SJCRH30 (cell line): ENCODE measurements at regions not wholly inside any gene's neighbourhood (a gene's known extent, or its start where the extent isn't known, plus 50 kb on each side); places are given as distances from the start of the nearest gene placed in this dataset.
"Not testable (repeated sequence)": the region's sequence is repeated elsewhere in the genome, so short reads cannot be mapped to it uniquely, and the experiment has no call there.

Experiments
- DNase-seq, 2 experiments: peaks; one replicate each; pipeline ENCODE4 v3.0.0-alpha.2; 2015 to 2020
- H3K27ac ChIP-seq: fragments of 250-450 bp; sonication (Bioruptor Pico); 2 replicates; pipeline ENCODE4 v1.5.1; 2020; ENCODE audit warnings: mild to moderate bottlenecking, moderate library complexity
- H3K27me3 ChIP-seq: fragments of 250-450 bp; sonication (Bioruptor Pico); 2 replicates; pipeline ENCODE4 v1.5.1; 2020; ENCODE audit warnings: mild to moderate bottlenecking, moderate library complexity
- H3K36me3 ChIP-seq: fragments of 250-450 bp; sonication (Bioruptor Pico); 2 replicates; pipeline ENCODE4 v1.5.1; 2020; ENCODE audit warnings: mild to moderate bottlenecking, moderate library complexity
- H3K4me1 ChIP-seq: fragments of 250-450 bp; sonication (Bioruptor Pico); 2 replicates; pipeline ENCODE4 v1.5.1; 2020; ENCODE audit warnings: mild to moderate bottlenecking, moderate library complexity
- H3K4me3 ChIP-seq: fragments of 250-450 bp; sonication (Bioruptor Pico); 2 replicates; pipeline ENCODE4 v1.5.1; 2020; ENCODE audit warnings: mild to moderate bottlenecking, moderate library complexity
- H3K9me3 ChIP-seq: fragments of 250-450 bp; sonication (Bioruptor Pico); replicated peaks from 2 replicates; pipeline ENCODE4 v1.5.1; 2020; ENCODE audit warnings: mild to moderate bottlenecking, moderate library complexity

GRCh38 chr7:69311489-69311888 is 286.8 kb upstream of the AUTS2 start:
- H3K4me3 ChIP-seq, result no peak overlapping the region
- no peaks in the 10 kb centered on the region for H3K9me3 ChIP-seq
- DNase-seq, result no peak
- H3K27me3 ChIP-seq, result no peaks in the 10 kb centered on the region
- no peak overlapping the region for H3K27ac ChIP-seq
- H3K36me3 ChIP-seq, result no peaks in the 10 kb centered on the region
- H3K4me1 ChIP-seq, result no peaks in the 10 kb centered on the region

- not testable (repeated sequence) for H3K27ac ChIP-seq, H3K9me3 ChIP-seq, H3K4me3 ChIP-seq, H3K27me3 ChIP-seq, H3K4me1 ChIP-seq, H3K36me3 ChIP-seq, DNase-seq
Measured at GRCh38 chr7:69313852-69314251, 284.4 kb upstream of the AUTS2 start.

- H3K9me3 ChIP-seq, result no peaks in the 10 kb centered on the region
- DNase-seq, result no peak
- no peaks in the 10 kb centered on the region for H3K4me1 ChIP-seq
- H3K36me3 ChIP-seq, result no peaks in the 10 kb centered on the region
- H3K27me3 ChIP-seq, result no peaks in the 10 kb centered on the region
- no peak overlapping the region for H3K27ac ChIP-seq
- no peak overlapping the region for H3K4me3 ChIP-seq
Measured at GRCh38 chr7:69318794-69319193, 279.5 kb upstream of the AUTS2 start.

- Histone ChIP-seq H3K4me3 (no peak overlapping the region), H3K4me1 (no peaks in the 10 kb centered on the region), H3K36me3 (no peaks in the 10 kb centered on the region), H3K27me3 (no peaks in the 10 kb centered on the region), H3K9me3 (no peaks in the 10 kb centered on the region), H3K27ac (no peak overlapping the region)
- no peak for DNase-seq
Measured at GRCh38 chr7:69328516-69328915, 269.8 kb upstream of the AUTS2 start.

- no peaks in the 10 kb centered on the region for H3K36me3 ChIP-seq
- H3K27ac ChIP-seq, result no peak overlapping the region
- no peaks in the 10 kb centered on the region for H3K9me3 ChIP-seq
- H3K4me1 ChIP-seq, result no peaks in the 10 kb centered on the region
- DNase-seq, result no peak
- no peak overlapping the region for H3K4me3 ChIP-seq
- H3K27me3 ChIP-seq, result no peaks in the 10 kb centered on the region
Measured at GRCh38 chr7:69334701-69335100, 263.6 kb upstream of the AUTS2 start.

- Histone ChIP-seq H3K9me3 (no peaks in the 10 kb centered on the region), H3K36me3 (no peaks in the 10 kb centered on the region), H3K27ac (no peak overlapping the region), H3K4me1 (no peaks in the 10 kb centered on the region), H3K27me3 (no peaks in the 10 kb centered on the region), H3K4me3 (no peak overlapping the region)
- no peak for DNase-seq
Measured at GRCh38 chr7:69335331-69335730, 262.9 kb upstream of the AUTS2 start.

GRCh38 chr7:69336976-69337375 is 261.3 kb upstream of the AUTS2 start:
- H3K36me3 ChIP-seq, result no peaks in the 10 kb centered on the region
- H3K27me3 ChIP-seq, result no peaks in the 10 kb centered on the region
- H3K9me3 ChIP-seq, result no peaks in the 10 kb centered on the region
- no peaks in the 10 kb centered on the region for H3K4me1 ChIP-seq
- DNase-seq, result no peak
- no peak overlapping the region for H3K4me3 ChIP-seq
- H3K27ac ChIP-seq, result no peak overlapping the region

- Histone ChIP-seq H3K27me3 (no peaks in the 10 kb centered on the region), H3K36me3 (no peaks in the 10 kb centered on the region), H3K27ac (no peak overlapping the region), H3K4me1 (no peaks in the 10 kb centered on the region), H3K4me3 (no peak overlapping the region), H3K9me3 (no peaks in the 10 kb centered on the region)
- DNase-seq, result peak in 1 of 2 experiments; percentile 7
Measured at GRCh38 chr7:69338144-69338543, 260.1 kb upstream of the AUTS2 start.

GRCh38 chr7:69341288-69341687 is 257.0 kb upstream of the AUTS2 start:
- H3K9me3 ChIP-seq, result no peaks in the 10 kb centered on the region
- H3K4me1 ChIP-seq, result no peaks in the 10 kb centered on the region
- DNase-seq, result no peak
- no peak overlapping the region for H3K4me3 ChIP-seq
- H3K27me3 ChIP-seq, result no peaks in the 10 kb centered on the region
- H3K27ac ChIP-seq, result no peak overlapping the region
- H3K36me3 ChIP-seq, result no peaks in the 10 kb centered on the region

GRCh38 chr7:69342154-69342884 is 256.0 kb upstream of the AUTS2 start:
- Histone ChIP-seq H3K4me1 (no peaks in the 10 kb centered on the region), H3K27me3 (no peaks in the 10 kb centered on the region), H3K4me3 (no peak overlapping the region), H3K27ac (no peak overlapping the region), H3K36me3 (no peaks in the 10 kb centered on the region), H3K9me3 (no peaks in the 10 kb centered on the region)
- no peak for DNase-seq

GRCh38 chr7:69349291-69349690 is 249.0 kb upstream of the AUTS2 start:
- H3K4me3 ChIP-seq, result no peak overlapping the region
- no peak overlapping the region for H3K27ac ChIP-seq
- no peaks in the 10 kb centered on the region for H3K4me1 ChIP-seq
- no peaks in the 10 kb centered on the region for H3K9me3 ChIP-seq
- DNase-seq, result no peak
- H3K36me3 ChIP-seq, result no peaks in the 10 kb centered on the region
- H3K27me3 ChIP-seq, result no peaks in the 10 kb centered on the region

GRCh38 chr7:69358163-69358821 is 240.0 kb upstream of the AUTS2 start:
- Histone ChIP-seq H3K9me3 (no peaks in the 10 kb centered on the region), H3K4me3 (no peak overlapping the region)
- no peak for DNase-seq

GRCh38 chr7:69359003-69359700 is 239.1 kb upstream of the AUTS2 start:
- H3K9me3 ChIP-seq, result no peaks in the 10 kb centered on the region
- H3K36me3 ChIP-seq, result no peaks in the 10 kb centered on the region
- no peak overlapping the region for H3K4me3 ChIP-seq
- no peak overlapping the region for H3K27ac ChIP-seq
- H3K4me1 ChIP-seq, result no peaks in the 10 kb centered on the region; the same call in 1 of the 2 replicates
- no peaks in the 10 kb centered on the region for H3K27me3 ChIP-seq
- DNase-seq, result no peak

More at GRCh38 chr7:69358163-69358821, 240.0 kb upstream of the AUTS2 start:
- H3K27me3 ChIP-seq, result no peaks in the 10 kb centered on the region
- H3K4me1 ChIP-seq, result no peaks in the 10 kb centered on the region; the same call in 1 of the 2 replicates
- H3K36me3 ChIP-seq, result no peaks in the 10 kb centered on the region
- no peak overlapping the region for H3K27ac ChIP-seq

- Histone ChIP-seq H3K27ac (no peak overlapping the region), H3K4me1 (no peaks in the 10 kb centered on the region; the same call in 1 of the 2 replicates), H3K36me3 (no peaks in the 10 kb centered on the region), H3K9me3 (no peaks in the 10 kb centered on the region), H3K27me3 (no peaks in the 10 kb centered on the region), H3K4me3 (no peak overlapping the region)
- no peak for DNase-seq
Measured at GRCh38 chr7:69360913-69361312, 237.4 kb upstream of the AUTS2 start.

- Histone ChIP-seq H3K27ac (no peak overlapping the region), H3K4me3 (no peak overlapping the region), H3K36me3 (no peaks in the 10 kb centered on the region), H3K9me3 (no peaks in the 10 kb centered on the region), H3K4me1 (no peaks in the 10 kb centered on the region; the same call in 1 of the 2 replicates), H3K27me3 (no peaks in the 10 kb centered on the region)
- DNase-seq, result no peak
Measured at GRCh38 chr7:69363136-69363535, 235.1 kb upstream of the AUTS2 start.
